GM23248 (cell line): ENCODE measurements at regions not wholly inside any gene's neighbourhood (a gene's known extent, or its start where the extent isn't known, plus 50 kb on each side); places are given as distances from the start of the nearest gene placed in this dataset.
A peak's percentile ranks its signal among the peaks of the same experiment; 100 is the strongest.

Experiments used
- DNase-seq: peaks from one replicate; pipeline ENCODE4 v3.0.0-alpha.2; 2015
- H2AFZ ChIP-seq: fragments of 200-600 bp; sonication (generic); 2 replicates; pipeline ENCODE4 v1.6.1; 2016; ENCODE audit warnings: antibody characterized with exemption
- H3F3A ChIP-seq: fragments of 200-600 bp; sonication (generic); 2 replicates; pipeline ENCODE4 v1.6.1; 2016; ENCODE audit warnings: mild to moderate bottlenecking, antibody characterized with exemption, mixed run types; ENCODE audit not compliant: insufficient read depth
- H3K27ac ChIP-seq: fragments of 200-600 bp; sonication (generic); 2 replicates; pipeline ENCODE4 v1.5.1; 2016; ENCODE audit warnings: mild to moderate bottlenecking
- H3K27me3 ChIP-seq: fragments of 200-600 bp; sonication (generic); replicated peaks from 2 replicates; pipeline ENCODE4 v1.6.1; 2016; ENCODE audit warnings: mild to moderate bottlenecking; ENCODE audit not compliant: insufficient read depth
- H3K36me3 ChIP-seq: fragments of 200-600 bp; sonication (generic); 2 replicates; pipeline ENCODE4 v1.6.1; 2016; ENCODE audit warnings: low read depth, mild to moderate bottlenecking
- H3K4me1 ChIP-seq: fragments of 200-600 bp; sonication (generic); 2 replicates; pipeline ENCODE4 v1.6.1; 2016; ENCODE audit warnings: mild to moderate bottlenecking; ENCODE audit not compliant: insufficient read depth
- H3K4me2 ChIP-seq: fragments of 200-600 bp; sonication (generic); one replicate; pipeline ENCODE4 v1.6.1; 2016; ENCODE audit warnings: mild to moderate bottlenecking; ENCODE audit not compliant: unreplicated experiment
- H3K4me3 ChIP-seq: fragments of 200-600 bp; sonication (generic); 2 replicates; pipeline ENCODE4 v1.5.1; 2016; ENCODE audit warnings: mild to moderate bottlenecking
- H3K79me2 ChIP-seq: fragments of 200-600 bp; sonication (generic); 2 replicates; pipeline ENCODE4 v1.6.1; 2016; ENCODE audit warnings: mild to moderate bottlenecking; ENCODE audit not compliant: insufficient read depth
- H3K9ac ChIP-seq: fragments of 200-600 bp; sonication (generic); 2 replicates; pipeline ENCODE4 v1.6.1; 2016; ENCODE audit warnings: mild to moderate bottlenecking
- H3K9me2 ChIP-seq: fragments of 200-600 bp; sonication (generic); 2 replicates; pipeline ENCODE4 v1.6.1; 2016; ENCODE audit warnings: mixed run types, mild to moderate bottlenecking, moderate library complexity; ENCODE audit not compliant: insufficient read depth
- H3K9me3 ChIP-seq: fragments of 200-600 bp; sonication (generic); one replicate; pipeline ENCODE4 v1.6.1; 2017; ENCODE audit warnings: low read depth
- H4K20me1 ChIP-seq: fragments of 200-600 bp; sonication (generic); 2 replicates; pipeline ENCODE4 v1.6.0; 2016; ENCODE audit not compliant: insufficient read depth
- EZH2 ChIP-seq: fragments of 200-600 bp; sonication (generic); IDR thresholded peaks from 2 replicates; pipeline ENCODE4 v1.6.1; 2018; ENCODE audit warnings: antibody characterized with exemption, mild to moderate bottlenecking; ENCODE audit not compliant: insufficient read depth, poor library complexity, severe bottlenecking
- EZH2phosphoT487 ChIP-seq: fragments of 200-600 bp; sonication (generic); IDR thresholded peaks from 2 replicates; pipeline ENCODE4 v1.6.1; 2018; ENCODE audit warnings: antibody characterized with exemption, moderate library complexity, mild to moderate bottlenecking, low read depth; ENCODE audit not compliant: insufficient read depth
- WGBS, 2 experiments: methylation state at CpG; one replicate each; pipeline ENCODE4 v1.1.6; 2015 to 2017; ENCODE audit warnings: low lambda C conversion rate in 2 of 2, low coverage in 1 of 2; ENCODE audit errors: missing lambda C conversion rate in 2 of 2; 5-methylcytosine and 5-hydroxymethylcytosine counted together
- in situ Hi-C: fragments of 300-500 bp; cut with MboI; formaldehyde crosslinking; loops from 2 replicates; pipeline ENCODE4 v1.15.0; 2020

GRCh38 chr4:19416146-19416545 is 835.6 kb upstream of the SLIT2 start:
- H3F3A ChIP-seq: no peaks in the 10 kb centered on the region
- H3K4me1 ChIP-seq: no peaks in the 10 kb centered on the region
- H3K27ac ChIP-seq: no peak overlapping the region
- no peak for TF ChIP-seq EZH2
- no peaks in the 10 kb centered on the region for H3K9me2 ChIP-seq
- no peaks in the 10 kb centered on the region for H3K36me3 ChIP-seq
- no peak overlapping the region for H3K9ac ChIP-seq
- no peaks in the 10 kb centered on the region for H4K20me1 ChIP-seq
- no peaks in the 10 kb centered on the region for H3K79me2 ChIP-seq
- H3K4me2 ChIP-seq: no peak overlapping the region
- no peak overlapping the region for H2AFZ ChIP-seq
- H3K27me3 ChIP-seq: no peaks in the 10 kb centered on the region
- H3K9me3 ChIP-seq: no peaks in the 10 kb centered on the region
- DNase-seq: no peak
- H3K4me3 ChIP-seq: no peak overlapping the region
- in situ Hi-C loops: no loop called here

GRCh38 chr4:19408490-19408889 is 843.2 kb upstream of the SLIT2 start:
- Histone ChIP-seq H3K27me3 (no peaks in the 10 kb centered on the region), H3K9me2 (no peaks in the 10 kb centered on the region), H4K20me1 (no peaks in the 10 kb centered on the region), H3K27ac (no peak overlapping the region), H3F3A (no peaks in the 10 kb centered on the region), H3K4me3 (no peak overlapping the region), H2AFZ (no peak overlapping the region), H3K79me2 (no peaks in the 10 kb centered on the region), H3K4me1 (no peaks in the 10 kb centered on the region), H3K36me3 (no peaks in the 10 kb centered on the region), H3K9ac (no peak overlapping the region), H3K4me2 (no peak overlapping the region), H3K9me3 (no peaks in the 10 kb centered on the region)
- WGBS, 2 experiments: 94 to 95% methylated on average over 1 of the region's 1 CpG
- DNase-seq: no peak
- in situ Hi-C loops: no loop called here
- TF ChIP-seq EZH2: no peak
- no peak for TF ChIP-seq EZH2phosphoT487

DNA sequence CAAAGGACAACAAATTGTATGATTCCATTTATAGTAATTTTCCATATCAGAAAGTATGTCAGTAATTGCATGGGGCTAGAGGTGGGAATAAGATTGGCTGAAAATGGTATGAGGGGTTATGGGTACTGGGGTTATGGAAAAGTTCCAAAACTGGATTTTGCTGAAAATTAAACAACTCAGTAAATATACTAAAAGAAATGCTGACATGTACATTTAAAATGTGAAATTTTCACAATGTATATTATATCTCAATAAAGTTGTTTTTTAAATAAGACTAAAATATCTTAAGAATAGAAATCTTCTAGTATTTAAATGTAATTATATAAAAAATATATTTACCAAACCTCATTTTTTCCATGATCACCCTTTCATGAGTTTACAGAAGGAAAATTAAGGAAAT is 844.9 kb upstream of the SLIT2 start:
- in situ Hi-C loops: no loop called here
- Histone ChIP-seq H3K27me3 (no peaks in the 10 kb centered on the region), H3K4me1 (peaks cover 11% of the 10 kb centered on the region), H2AFZ (no peak overlapping the region), H3K4me3 (no peak overlapping the region), H3K36me3 (no peaks in the 10 kb centered on the region), H3K27ac (no peak overlapping the region), H3K4me2 (no peak overlapping the region), H3K9ac (no peak overlapping the region), H3K9me2 (no peaks in the 10 kb centered on the region), H3F3A (peaks cover 6% of the 10 kb centered on the region; the same call in 1 of the 2 replicates), H4K20me1 (no peaks in the 10 kb centered on the region), H3K79me2 (no peaks in the 10 kb centered on the region), H3K9me3 (no peaks in the 10 kb centered on the region)
- TF ChIP-seq EZH2: no peak
- no peak for DNase-seq

DNA sequence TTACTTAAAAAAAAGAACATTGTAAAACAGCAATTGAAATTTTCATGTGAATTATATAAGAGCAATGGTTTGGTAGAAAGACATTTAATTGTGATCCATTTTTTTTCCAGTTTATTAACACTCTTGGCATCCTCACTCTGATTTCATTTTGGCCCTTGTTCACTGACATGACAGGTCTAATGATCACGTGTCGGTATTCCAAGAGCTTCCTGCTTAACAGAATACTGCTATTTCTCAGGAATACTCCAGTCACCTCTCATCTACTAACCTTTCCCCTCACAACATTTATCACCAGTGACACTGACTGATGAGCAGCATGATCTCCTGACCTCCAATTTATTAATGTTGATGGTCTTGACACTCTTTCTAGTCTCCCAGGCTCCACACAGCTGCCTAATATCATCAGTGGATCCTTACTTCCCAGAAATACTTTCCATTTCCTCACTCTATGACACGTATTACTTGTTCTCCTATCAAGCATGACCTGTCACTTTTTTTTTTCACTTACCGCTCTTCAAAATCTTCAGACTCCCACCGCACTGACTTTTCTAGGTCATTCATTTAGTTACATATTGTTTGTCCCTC is 847.8 kb upstream of the SLIT2 start:
- no peak for DNase-seq
- 67% methylated on average over 5 of the region's 5 CpGs for WGBS, 2 experiments
- TF ChIP-seq EZH2phosphoT487 (no peak), EZH2 (no peak)
- Histone ChIP-seq H2AFZ (no peak overlapping the region), H3K9me2 (no peaks in the 10 kb centered on the region), H4K20me1 (no peaks in the 10 kb centered on the region), H3K4me3 (no peak overlapping the region), H3K9me3 (no peaks in the 10 kb centered on the region), H3K36me3 (no peaks in the 10 kb centered on the region), H3K27me3 (no peaks in the 10 kb centered on the region), H3K27ac (no peak overlapping the region), H3K4me1 (peaks cover 18% of the 10 kb centered on the region), H3K4me2 (no peak overlapping the region), H3K79me2 (no peaks in the 10 kb centered on the region), H3K9ac (no peak overlapping the region), H3F3A (peaks cover 6% of the 10 kb centered on the region; the same call in 1 of the 2 replicates)
- in situ Hi-C loops: no loop called here

- Histone ChIP-seq H3K9me3 (no peaks in the 10 kb centered on the region), H3F3A (peaks cover 6% of the 10 kb centered on the region; the same call in 1 of the 2 replicates)
These were observed 849.1 kb upstream of the SLIT2 start for GRCh38 chr4:19402581-19403065.

More at GRCh38 chr4:19402581-19403065, 849.1 kb upstream of the SLIT2 start:
- no peaks in the 10 kb centered on the region for H3K9me2 ChIP-seq
- H3K9ac ChIP-seq: no peak overlapping the region
- peak overlapping the region; percentile 10 for H3K4me2 ChIP-seq
- peak overlapping the region; percentile 33; the same call in 1 of the 2 replicates for H3K4me3 ChIP-seq
- peak; percentile 43 for DNase-seq
- in situ Hi-C loops: no loop called here
- WGBS, 2 experiments: 41 to 43% methylated on average over 2 of the region's 2 CpGs
- no peaks in the 10 kb centered on the region for H3K79me2 ChIP-seq
- no peaks in the 10 kb centered on the region for H4K20me1 ChIP-seq
- H3K36me3 ChIP-seq: no peaks in the 10 kb centered on the region
- H3K27me3 ChIP-seq: no peaks in the 10 kb centered on the region
- H3K27ac ChIP-seq: no peak overlapping the region
- H3K4me1 ChIP-seq: peaks cover 19% of the 10 kb centered on the region
- peak overlapping the region; percentile 61 for H2AFZ ChIP-seq
- TF ChIP-seq EZH2phosphoT487 (no peak), EZH2 (no peak)
